Glutamatergic neuron (in vitro differentiated cells): ENCODE measurements at regions not wholly inside any gene's neighbourhood (a gene's known extent, or its start where the extent isn't known, plus 50 kb on each side); places are given as distances from the start of the nearest gene placed in this dataset.

Experiments used
- DNase-seq: peaks from one replicate; pipeline ENCODE4 v3.0.0; 2022
- H3K27ac Mint-ChIP-seq: one replicate; pipeline ENCODE4 v1.8.0; 2020; ENCODE audit warnings: mild to moderate bottlenecking, mixed read lengths, inconsistent platforms; ENCODE audit not compliant: unreplicated experiment
- H3K27me3 Mint-ChIP-seq: one replicate; pipeline ENCODE4 v1.8.0; 2020; ENCODE audit warnings: mild to moderate bottlenecking, moderate library complexity, mixed read lengths, inconsistent platforms; ENCODE audit not compliant: unreplicated experiment
- H3K36me3 Mint-ChIP-seq: one replicate; pipeline ENCODE4 v1.8.0; 2020; ENCODE audit warnings: mild to moderate bottlenecking, mixed read lengths, inconsistent platforms; ENCODE audit not compliant: unreplicated experiment
- H3K4me1 Mint-ChIP-seq: one replicate; pipeline ENCODE4 v1.8.0; 2020; ENCODE audit warnings: mild to moderate bottlenecking, low read depth, mixed read lengths, inconsistent platforms; ENCODE audit not compliant: unreplicated experiment
- H3K4me3 Mint-ChIP-seq: one replicate; pipeline ENCODE4 v1.8.0; 2020; ENCODE audit warnings: mild to moderate bottlenecking, mixed read lengths, inconsistent platforms; ENCODE audit not compliant: unreplicated experiment
- H3K9me3 Mint-ChIP-seq: one replicate; pipeline ENCODE4 v1.8.0; 2020; ENCODE audit warnings: mild to moderate bottlenecking, moderate library complexity, mixed read lengths, inconsistent platforms; ENCODE audit not compliant: unreplicated experiment
- CTCF ChIP-seq: fragments of 200-600 bp; sonication (generic); IDR thresholded peaks from one replicate; pipeline ENCODE4 v1.5.0; 2021; ENCODE audit not compliant: partially characterized antibody, unreplicated experiment

DNA sequence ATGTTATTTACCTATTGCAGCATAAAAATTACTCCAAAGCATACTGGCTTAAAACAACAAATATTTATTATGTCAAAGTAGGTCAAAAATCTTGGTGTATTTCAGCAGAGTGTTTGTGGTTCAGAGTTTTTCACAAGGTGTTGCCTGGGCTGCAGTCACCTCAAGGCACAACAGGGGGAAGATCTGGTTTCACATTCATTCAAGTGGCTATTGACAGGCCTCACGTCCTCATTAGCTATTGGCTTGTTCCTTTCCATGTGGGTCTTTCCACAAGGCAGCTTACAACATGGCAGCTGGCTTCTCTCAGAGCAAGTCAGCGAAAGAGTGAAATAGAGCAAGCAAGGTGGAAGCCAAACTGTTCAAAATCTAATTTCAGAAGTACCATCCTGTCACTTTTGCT lies 602.9 kb downstream of the OLFM4 start:
- no peak for TF ChIP-seq CTCF
- no peak overlapping the region for H3K4me3 Mint-ChIP-seq
- no peak for DNase-seq
- H3K27me3 Mint-ChIP-seq = no peaks in the 10 kb centered on the region
- no peaks in the 10 kb centered on the region for H3K9me3 Mint-ChIP-seq
- H3K4me1 Mint-ChIP-seq = no peaks in the 10 kb centered on the region
- H3K27ac Mint-ChIP-seq = no peak overlapping the region
- H3K36me3 Mint-ChIP-seq = no peaks in the 10 kb centered on the region

DNA sequence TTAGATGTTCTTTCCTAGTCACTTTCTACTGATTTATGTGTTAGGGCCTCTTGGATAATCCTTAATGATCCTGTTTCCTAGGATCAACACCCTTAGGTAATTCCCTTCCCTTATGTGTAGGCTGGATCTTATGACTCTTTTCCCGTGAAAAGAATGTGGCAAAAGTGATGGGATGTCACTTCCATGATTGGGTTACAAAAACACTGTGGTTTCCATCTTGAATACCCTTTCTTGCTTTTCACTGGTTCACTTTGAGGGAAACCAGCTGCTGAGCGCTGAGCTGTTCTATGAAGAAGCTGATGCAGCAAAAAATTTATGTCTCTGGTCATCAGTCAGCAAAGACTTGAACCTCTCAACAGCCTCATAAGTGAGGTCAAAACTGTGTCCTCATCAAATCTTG lies 609.4 kb downstream of the OLFM4 start:
- Mint-ChIP-seq H3K4me1 (no peaks in the 10 kb centered on the region), H3K36me3 (no peaks in the 10 kb centered on the region), H3K27me3 (no peaks in the 10 kb centered on the region), H3K27ac (no peak overlapping the region), H3K4me3 (no peak overlapping the region), H3K9me3 (no peaks in the 10 kb centered on the region)
- no peak for TF ChIP-seq CTCF
- DNase-seq = no peak

DNA sequence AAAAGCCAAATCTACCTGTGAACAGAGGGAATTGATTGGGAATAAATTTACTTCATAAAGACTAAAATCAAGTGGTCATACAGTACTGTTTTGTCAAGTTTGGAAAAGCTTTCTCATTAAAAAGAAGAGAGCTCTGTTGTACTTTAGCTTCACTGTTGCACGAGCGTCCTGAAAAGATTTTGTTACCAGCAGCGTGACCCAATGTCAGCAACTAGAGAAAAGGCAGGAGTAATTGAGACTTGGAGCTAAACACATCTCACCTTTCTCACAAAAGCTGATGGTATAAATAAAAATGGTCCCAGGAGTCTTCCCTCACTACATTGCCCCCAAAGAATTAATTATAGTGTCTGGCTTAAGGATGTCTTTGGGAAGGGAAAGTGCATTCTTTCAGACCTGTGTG lies 613.7 kb downstream of the OLFM4 start:
- Mint-ChIP-seq H3K4me1 (peaks cover 4% of the 10 kb centered on the region), H3K9me3 (no peaks in the 10 kb centered on the region), H3K4me3 (no peak overlapping the region), H3K36me3 (no peaks in the 10 kb centered on the region), H3K27me3 (no peaks in the 10 kb centered on the region), H3K27ac (no peak overlapping the region)
- no peak for TF ChIP-seq CTCF
- DNase-seq = no peak

DNA sequence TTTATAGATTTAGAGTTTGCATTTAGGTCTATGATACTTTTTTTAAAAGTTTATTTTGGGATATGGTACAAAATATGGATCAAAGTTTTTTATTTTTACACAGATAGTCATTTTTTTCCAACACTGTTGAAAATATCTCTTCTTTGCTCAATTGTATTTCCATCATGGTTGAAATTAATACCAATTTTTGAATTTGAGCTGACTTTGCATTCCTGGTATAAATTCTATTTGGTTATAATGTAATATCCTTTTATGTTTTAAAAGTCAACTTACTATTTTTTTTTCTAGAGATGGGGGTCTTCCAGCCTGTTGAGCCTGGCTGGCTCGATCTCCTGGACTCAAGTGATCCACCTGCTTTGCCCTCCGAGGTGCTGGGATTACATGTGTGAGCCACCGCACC lies 620.1 kb downstream of the OLFM4 start:
- H3K27ac Mint-ChIP-seq = no peak overlapping the region
- DNase-seq = no peak
- TF ChIP-seq CTCF = no peak
- H3K4me3 Mint-ChIP-seq = no peak overlapping the region
- H3K9me3 Mint-ChIP-seq = no peaks in the 10 kb centered on the region
- H3K27me3 Mint-ChIP-seq = no peaks in the 10 kb centered on the region
- H3K4me1 Mint-ChIP-seq = peaks cover 4% of the 10 kb centered on the region
- no peaks in the 10 kb centered on the region for H3K36me3 Mint-ChIP-seq

DNA sequence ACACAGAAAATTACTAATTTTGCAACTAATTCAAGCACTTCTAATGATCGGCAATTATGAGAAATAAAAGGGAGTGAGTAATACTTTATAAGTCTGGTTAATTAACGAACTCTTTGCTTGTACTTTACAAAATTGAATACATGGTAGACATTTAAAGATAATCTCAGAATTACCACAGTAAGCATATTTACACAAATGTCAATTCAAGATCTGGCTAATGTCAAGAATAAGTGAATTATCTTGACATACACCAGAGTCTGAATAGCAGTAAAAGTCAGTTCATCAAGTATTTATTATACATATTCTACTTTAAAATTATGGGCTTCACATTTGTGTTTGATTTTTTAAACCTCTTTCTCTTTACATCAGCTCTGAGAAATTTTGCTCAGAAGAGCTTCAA lies 643.4 kb downstream of the OLFM4 start:
- no peak overlapping the region for H3K27ac Mint-ChIP-seq
- no peaks in the 10 kb centered on the region for H3K36me3 Mint-ChIP-seq
- H3K4me1 Mint-ChIP-seq = no peaks in the 10 kb centered on the region
- no peaks in the 10 kb centered on the region for H3K9me3 Mint-ChIP-seq
- no peak for DNase-seq
- no peak overlapping the region for H3K4me3 Mint-ChIP-seq
- no peaks in the 10 kb centered on the region for H3K27me3 Mint-ChIP-seq
- TF ChIP-seq CTCF = no peak
